Transverse colon (tissue), 4 donors: ENCODE measurements at regions not wholly inside any gene's neighbourhood (a gene's known extent, or its start where the extent isn't known, plus 50 kb on each side); places are given as distances from the start of the nearest gene placed in this dataset.
A peak's percentile ranks its signal among the peaks of the same experiment; 100 is the strongest.

Experiments used
- DNase-seq: peaks from one replicate; pipeline ENCODE4 v3.0.0-alpha.2; 2019
- H3K27ac ChIP-seq, 4 donors: fragments of 200-600 bp; sonication (generic); 2 replicates each; pipeline ENCODE4 v1.5.1; 2016 to 2018; ENCODE audit warnings: inconsistent platforms in 4 of 4
- H3K27me3 ChIP-seq: fragments of 200-600 bp; sonication (generic); 2 replicates; pipeline ENCODE4 v1.5.1; 2017; ENCODE audit warnings: inconsistent platforms
- H3K36me3 ChIP-seq, 4 donors: fragments of 200-600 bp; sonication (generic); 2 replicates each; pipeline ENCODE4 v1.5.1; 2017 to 2019; ENCODE audit warnings: inconsistent platforms in 4 of 4
- H3K4me1 ChIP-seq, 4 donors: fragments of 200-600 bp; sonication (generic); 2 replicates each; pipeline ENCODE4 v1.5.1; 2017 to 2020; ENCODE audit warnings: inconsistent platforms in 4 of 4
- H3K4me3 ChIP-seq, 4 donors: fragments of 200-600 bp; sonication (generic); 1 replicate in 1 of 4; 2 replicates in 3 of 4; pipeline versions ENCODE4 v1.5.1 to v1.6.1; 2017 to 2019; ENCODE audit warnings: inconsistent platforms in 4 of 4
- H3K9me3 ChIP-seq, 2 donors: fragments of 200-600 bp; sonication (generic); 2 replicates each; pipeline ENCODE4 v1.5.1; 2017 to 2019; ENCODE audit warnings: inconsistent platforms in 2 of 2
- CTCF ChIP-seq, 5 experiments: fragments of 200-600 bp in 3 of 5; fragments of 450-650 bp in 2 of 5; sonication (generic) in 3 of 5; IDR thresholded peaks; 1 replicate in 2 of 5; 2 replicates in 3 of 5; pipeline ENCODE4 v1.5.1; 2016 to 2017; ENCODE audit warnings: antibody characterized with exemption in 5 of 5, inconsistent platforms in 3 of 5, mild to moderate bottlenecking in 2 of 5, moderate library complexity in 1 of 5
- EP300 ChIP-seq: sonication (generic); formaldehyde crosslinking; IDR thresholded peaks from one replicate; pipeline ENCODE4 v1.6.1; 2017; ENCODE audit warnings: antibody characterized with exemption, low read depth
- POLR2A ChIP-seq: fragments of 450-650 bp; IDR thresholded peaks from one replicate; pipeline ENCODE4 v1.6.1; 2016; ENCODE audit warnings: antibody characterized with exemption, mild to moderate bottlenecking, moderate library complexity
- POLR2AphosphoS5 ChIP-seq, 3 donors: sonication (generic); formaldehyde crosslinking; IDR thresholded peaks; one replicate each; pipeline ENCODE4 v1.6.1; 2016; ENCODE audit warnings: antibody characterized with exemption in 3 of 3
- WGBS, 2 donors: methylation state at CpG; one replicate each; pipeline ENCODE4 v1.1.5; 2018; ENCODE audit warnings: low coverage in 1 of 2; 5-methylcytosine and 5-hydroxymethylcytosine counted together
- in situ Hi-C, 4 donors: fragments of 200-750 bp; cut with MboI; loops; one replicate each; pipeline versions ENCODE4 v1.15.0 to v1.15.1; 2017; ENCODE audit warnings: low sequenced_read_pairs in 3 of 4, low pct_ligation_motif_present in 1 of 4, low pct_unique_long_range_greater_than_20kb in 1 of 4
- intact Hi-C: fragments of 100-400 bp; cut with DNase I; formaldehyde crosslinking; loops from one replicate; pipeline ENCODE4 v1.15.1; 2023; ENCODE audit warnings: low total_unique reads

- in situ Hi-C loops: no loop called here
- no peaks in the 10 kb centered on the region for H3K27me3 ChIP-seq
- 64 to 94% methylated on average over 2 of the region's 2 CpGs for WGBS, 2 donors
- H3K27ac ChIP-seq: no peak overlapping the region
- TF ChIP-seq CTCF (IDR thresholded peaks at IDR 0.05): no peak
- TF ChIP-seq POLR2A: no peak
- no peak for TF ChIP-seq POLR2AphosphoS5 (IDR thresholded peaks at IDR 0.05)
- TF ChIP-seq EP300: no peak
- H3K36me3 ChIP-seq: no peaks in the 10 kb centered on the region
- no peak for DNase-seq
- H3K9me3 ChIP-seq: no peaks in the 10 kb centered on the region
- intact Hi-C loops: no loop called here
- H3K4me3 ChIP-seq: no peak overlapping the region
- no peaks in the 10 kb centered on the region for H3K4me1 ChIP-seq
Observed at GRCh38 chr6:91434576-91434975, 847.7 kb upstream of the MAP3K7 start.

GRCh38 chr6:91433660-91434534, 847.0 kb upstream of the MAP3K7 start:
- 41 to 65% methylated on average over 3 to 4 of the region's 4 CpGs for WGBS, 2 donors

GRCh38 chr6:91428953-91429560, 842.2 kb upstream of the MAP3K7 start:
- no peak for DNase-seq
- no peaks in the 10 kb centered on the region for H3K36me3 ChIP-seq
- H3K9me3 ChIP-seq: no peaks in the 10 kb centered on the region
- no peak overlapping the region for H3K4me3 ChIP-seq
- H3K4me1 ChIP-seq: no peaks in the 10 kb centered on the region
- no peak overlapping the region for H3K27ac ChIP-seq
- no peaks in the 10 kb centered on the region for H3K27me3 ChIP-seq
- TF ChIP-seq POLR2AphosphoS5 (IDR thresholded peaks at IDR 0.05) (no peak), CTCF (IDR thresholded peaks at IDR 0.05) (peak in 2 of 5 experiments; percentile 9 to 42)
- in situ Hi-C loops: no loop called here
- intact Hi-C loops: no loop called here

More at GRCh38 chr6:91433660-91434534, 847.0 kb upstream of the MAP3K7 start:
- H3K27ac ChIP-seq: no peak overlapping the region
- no peaks in the 10 kb centered on the region for H3K9me3 ChIP-seq
- H3K36me3 ChIP-seq: no peaks in the 10 kb centered on the region
- H3K27me3 ChIP-seq: no peaks in the 10 kb centered on the region
- intact Hi-C loops (no loop called here), in situ Hi-C loops (no loop called here)
- no peak overlapping the region for H3K4me3 ChIP-seq
- no peaks in the 10 kb centered on the region for H3K4me1 ChIP-seq
- TF ChIP-seq CTCF (IDR thresholded peaks at IDR 0.05) (no peak), POLR2AphosphoS5 (IDR thresholded peaks at IDR 0.05) (no peak), POLR2A (no peak), EP300 (no peak)
- no peak for DNase-seq

GRCh38 chr6:91428296-91428695, 841.4 kb upstream of the MAP3K7 start:
- Histone ChIP-seq H3K4me3 (no peak overlapping the region), H3K27ac (no peak overlapping the region), H3K4me1 (no peaks in the 10 kb centered on the region), H3K9me3 (no peaks in the 10 kb centered on the region), H3K36me3 (no peaks in the 10 kb centered on the region), H3K27me3 (no peaks in the 10 kb centered on the region)
- TF ChIP-seq CTCF (IDR thresholded peaks at IDR 0.05): no peak
- no peak for TF ChIP-seq POLR2AphosphoS5 (IDR thresholded peaks at IDR 0.05)
- TF ChIP-seq EP300: no peak
- TF ChIP-seq POLR2A: no peak
- intact Hi-C loops: no loop called here
- in situ Hi-C loops: no loop called here
- 70 to 75% methylated on average over 2 to 3 of the region's 3 CpGs for WGBS, 2 donors
- no peak for DNase-seq
